Left lung (tissue), 4 donors: ENCODE measurements at regions not wholly inside any gene's neighbourhood (a gene's known extent, or its start where the extent isn't known, plus 50 kb on each side); places are given as distances from the start of the nearest gene placed in this dataset.

Experiments used
- ATAC-seq: fragments of 200-7000 bp; cut with Tn5 transposase; one replicate; pipeline ENCODE4 v1.9.1; 2020; ENCODE audit warnings: moderate library complexity
- DNase-seq, 4 donors: peaks; one replicate each; pipeline ENCODE4 v3.0.0-alpha.2; 2013 to 2020
- H3K27ac ChIP-seq, 2 donors: fragments of 200-600 bp; sonication (generic) in 1 of 2; one replicate each; pipeline versions ENCODE4 v1.5.0 to v1.8.0; 2020 to 2021
- H3K27me3 ChIP-seq, 2 donors: fragments of 200-600 bp; sonication (generic) in 1 of 2; one replicate each; pipeline versions ENCODE4 v1.5.0 to v1.8.0; 2020 to 2021
- H3K36me3 ChIP-seq, 2 donors: fragments of 200-600 bp; sonication (generic) in 1 of 2; one replicate each; pipeline versions ENCODE4 v1.5.0 to v1.8.0; 2020 to 2021
- H3K4me1 ChIP-seq, 2 donors: fragments of 200-600 bp; one replicate each; pipeline ENCODE4 v1.8.0; 2021
- H3K4me3 ChIP-seq, 2 donors: fragments of 200-600 bp; sonication (generic) in 1 of 2; one replicate each; pipeline versions ENCODE4 v1.5.0 to v1.8.0; 2020 to 2021; ENCODE audit warnings: mild to moderate bottlenecking in 1 of 2
- H3K9me3 ChIP-seq, 2 donors: fragments of 200-600 bp; sonication (generic) in 1 of 2; one replicate each; pipeline versions ENCODE4 v1.5.0 to v1.8.0; 2020 to 2021
- intact Hi-C, 2 donors: fragments of 100-400 bp; cut with DNase I; formaldehyde crosslinking; loops; one replicate each; pipeline versions ENCODE4 v1.11.2 to v1.14.2; 2022
- TF ChIP-seq, protein P1 (sequence below), 2 donors: fragments of 200-600 bp; sonication (generic) in 1 of 2; IDR thresholded peaks; one replicate each; pipeline versions ENCODE4 v1.5.0 to v1.8.0; 2021; ENCODE audit warnings: antibody characterized with exemption in 2 of 2
- donor health status: DM: no; HTN: yes; CAD: no.
- donor health status: DM: no; HTN: no; CAD: no.

DNA sequence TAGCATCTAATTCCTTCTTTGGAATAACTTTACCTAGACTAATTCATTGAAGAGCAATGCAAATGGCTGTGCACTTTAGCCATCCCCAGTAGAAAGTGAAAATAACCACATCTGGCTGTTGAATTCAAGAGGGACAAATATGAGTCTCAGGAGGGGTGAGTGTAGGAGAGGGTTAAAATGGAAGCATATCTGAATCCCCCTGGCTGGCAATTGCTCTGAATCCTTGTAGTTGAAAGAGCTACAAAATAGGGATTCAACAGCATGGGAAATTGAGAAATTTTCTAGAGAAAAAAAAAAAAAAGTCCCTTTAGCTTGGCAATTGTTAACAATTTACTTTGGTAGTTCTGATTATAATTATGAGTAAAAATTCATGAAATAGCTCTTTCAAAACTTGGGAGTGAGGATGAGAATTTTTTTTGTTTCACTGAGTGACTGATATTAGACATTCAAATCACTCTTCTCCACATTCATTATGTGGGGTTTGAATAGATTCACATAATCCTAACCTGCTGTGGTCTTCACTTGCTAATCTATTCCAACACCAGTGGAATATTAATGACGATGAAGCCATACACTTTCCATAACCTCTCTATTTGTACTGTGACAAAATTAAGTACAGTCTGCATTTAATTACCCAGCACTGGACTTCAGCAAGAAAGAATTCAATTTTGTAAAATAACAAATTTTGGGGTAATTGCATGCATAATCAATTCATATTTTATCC is 569.0 kb upstream of the MCTP2 start:
- ATAC-seq (no peak), DNase-seq (no peak)
- Histone ChIP-seq H3K4me3 (no peak overlapping the region), H3K27ac (no peak overlapping the region), H3K4me1 (no peaks in the 10 kb centered on the region), H3K36me3 (no peaks in the 10 kb centered on the region), H3K9me3 (no peaks in the 10 kb centered on the region), H3K27me3 (no peaks in the 10 kb centered on the region)
- TF ChIP-seq, protein P1, sequence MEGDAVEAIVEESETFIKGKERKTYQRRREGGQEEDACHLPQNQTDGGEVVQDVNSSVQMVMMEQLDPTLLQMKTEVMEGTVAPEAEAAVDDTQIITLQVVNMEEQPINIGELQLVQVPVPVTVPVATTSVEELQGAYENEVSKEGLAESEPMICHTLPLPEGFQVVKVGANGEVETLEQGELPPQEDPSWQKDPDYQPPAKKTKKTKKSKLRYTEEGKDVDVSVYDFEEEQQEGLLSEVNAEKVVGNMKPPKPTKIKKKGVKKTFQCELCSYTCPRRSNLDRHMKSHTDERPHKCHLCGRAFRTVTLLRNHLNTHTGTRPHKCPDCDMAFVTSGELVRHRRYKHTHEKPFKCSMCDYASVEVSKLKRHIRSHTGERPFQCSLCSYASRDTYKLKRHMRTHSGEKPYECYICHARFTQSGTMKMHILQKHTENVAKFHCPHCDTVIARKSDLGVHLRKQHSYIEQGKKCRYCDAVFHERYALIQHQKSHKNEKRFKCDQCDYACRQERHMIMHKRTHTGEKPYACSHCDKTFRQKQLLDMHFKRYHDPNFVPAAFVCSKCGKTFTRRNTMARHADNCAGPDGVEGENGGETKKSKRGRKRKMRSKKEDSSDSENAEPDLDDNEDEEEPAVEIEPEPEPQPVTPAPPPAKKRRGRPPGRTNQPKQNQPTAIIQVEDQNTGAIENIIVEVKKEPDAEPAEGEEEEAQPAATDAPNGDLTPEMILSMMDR (IDR thresholded peaks at IDR 0.05) = no peak
- intact Hi-C loops = no loop called here

- Histone ChIP-seq H3K27ac (no peak overlapping the region), H3K9me3 (no peaks in the 10 kb centered on the region), H3K4me3 (no peak overlapping the region), H3K4me1 (no peaks in the 10 kb centered on the region), H3K27me3 (no peaks in the 10 kb centered on the region), H3K36me3 (no peaks in the 10 kb centered on the region)
- intact Hi-C loops = no loop called here
- TF ChIP-seq, protein P1 (IDR thresholded peaks at IDR 0.05) = no peak
- DNase-seq (no peak), ATAC-seq (no peak)
Observed at GRCh38 chr15:93658026-93658816, 569.2 kb upstream of the RGMA start.

DNA sequence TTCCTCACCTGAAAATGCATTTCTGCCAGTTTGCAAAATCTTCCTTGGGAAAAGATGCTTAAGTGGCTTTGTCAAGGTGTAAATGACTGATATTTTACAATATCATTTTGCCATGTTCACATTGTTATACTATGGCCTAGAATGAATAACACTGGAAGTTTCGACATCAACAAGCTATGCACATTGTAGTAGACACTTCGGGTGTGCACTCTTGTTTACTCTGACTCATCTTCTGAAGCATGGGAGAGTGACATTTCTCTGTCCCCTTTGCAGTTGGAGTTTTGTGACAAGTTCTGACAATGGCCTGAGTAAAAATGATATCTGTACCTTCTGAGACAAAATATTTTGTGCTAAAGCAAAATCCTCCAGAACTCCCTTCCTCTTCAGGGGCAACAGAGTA is 567.0 kb upstream of the RGMA start:
- no peak for DNase-seq
- H3K27ac ChIP-seq = no peak overlapping the region

GRCh38 chr15:93649691-93650235 is 560.8 kb upstream of the RGMA start:
- Histone ChIP-seq H3K27ac (no peak overlapping the region), H3K36me3 (no peaks in the 10 kb centered on the region), H3K27me3 (no peaks in the 10 kb centered on the region), H3K9me3 (peaks cover 0 to 4% of the 10 kb centered on the region in 2 donors), H3K4me3 (no peak overlapping the region), H3K4me1 (no peaks in the 10 kb centered on the region)
- DNase-seq (no peak), ATAC-seq (no peak)
- intact Hi-C loops = no loop called here
- TF ChIP-seq, protein P1 (IDR thresholded peaks at IDR 0.05) = no peak

More for the DNA sequence above, 567.0 kb upstream of the RGMA start:
- Histone ChIP-seq H3K9me3 (peaks cover 0 to 4% of the 10 kb centered on the region in 2 donors), H3K4me1 (no peaks in the 10 kb centered on the region), H3K27me3 (no peaks in the 10 kb centered on the region), H3K4me3 (no peak overlapping the region), H3K36me3 (no peaks in the 10 kb centered on the region)
- intact Hi-C loops = no loop called here
- no peak for ATAC-seq
- TF ChIP-seq, protein P1 (IDR thresholded peaks at IDR 0.05) = no peak

DNA sequence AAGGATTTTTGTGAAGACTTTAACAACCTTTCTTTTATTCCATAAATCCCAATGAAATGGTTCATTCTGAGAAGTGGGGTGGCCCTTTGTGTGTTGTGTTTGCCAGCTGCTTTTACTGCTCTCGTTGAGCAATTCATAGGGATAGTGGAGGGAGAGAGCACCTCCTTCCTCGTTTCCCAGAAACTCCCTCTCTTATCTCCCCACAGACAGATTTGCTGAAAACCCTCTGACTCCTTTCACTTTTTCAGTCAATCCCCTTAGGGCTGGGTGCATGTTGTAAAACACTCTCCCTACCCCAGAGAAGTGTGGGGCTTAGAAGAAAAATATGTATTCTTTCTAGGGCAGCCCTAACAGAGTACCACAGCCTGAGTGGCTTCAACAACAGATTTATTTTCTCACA is 557.2 kb upstream of the RGMA start:
- no peak overlapping the region for H3K27ac ChIP-seq
- no peak for DNase-seq
- no peaks in the 10 kb centered on the region for H3K9me3 ChIP-seq
- no peak overlapping the region for H3K4me3 ChIP-seq
- H3K4me1 ChIP-seq = no peaks in the 10 kb centered on the region
- TF ChIP-seq, protein P1 (IDR thresholded peaks at IDR 0.05) = no peak
- H3K36me3 ChIP-seq = no peaks in the 10 kb centered on the region
- intact Hi-C loops = no loop called here
- no peaks in the 10 kb centered on the region for H3K27me3 ChIP-seq
- no peak for ATAC-seq
